KMS-11 (cell line): ENCODE measurements at regions not wholly inside any gene's neighbourhood (a gene's known extent, or its start where the extent isn't known, plus 50 kb on each side); places are given as distances from the start of the nearest gene placed in this dataset.

Source experiments
- H2AFZ ChIP-seq: fragments of 200-600 bp; sonication (generic); 2 replicates; pipeline ENCODE4 v1.6.1; 2016; ENCODE audit warnings: antibody characterized with exemption, mixed run types, low read depth
- H3K27ac ChIP-seq: fragments of 200-600 bp; sonication (generic); 2 replicates; pipeline ENCODE4 v1.6.1; 2016; ENCODE audit warnings: mild to moderate bottlenecking, mixed run types
- H3K27me3 ChIP-seq: fragments of 200-600 bp; sonication (generic); 2 replicates; pipeline ENCODE4 v1.6.1; 2017; ENCODE audit warnings: mild to moderate bottlenecking, low read depth, mixed run types, moderate library complexity; ENCODE audit not compliant: insufficient read depth
- H3K36me3 ChIP-seq: fragments of 200-600 bp; sonication (generic); 2 replicates; pipeline ENCODE4 v1.6.1; 2017; ENCODE audit warnings: mild to moderate bottlenecking, mixed run types; ENCODE audit not compliant: insufficient read depth
- H3K4me1 ChIP-seq: fragments of 200-600 bp; sonication (generic); 2 replicates; pipeline ENCODE4 v1.6.1; 2016; ENCODE audit warnings: mild to moderate bottlenecking, low read depth, mixed run types; ENCODE audit not compliant: poor library complexity, severe bottlenecking
- H3K4me2 ChIP-seq: fragments of 200-600 bp; sonication (generic); 2 replicates; pipeline ENCODE4 v1.7.0; 2016; ENCODE audit warnings: mild to moderate bottlenecking, mixed run types
- H3K4me3 ChIP-seq: fragments of 200-600 bp; sonication (generic); IDR thresholded peaks from 2 replicates; pipeline ENCODE4 v1.6.1; 2017; ENCODE audit warnings: low read depth, low read length, mixed read lengths; ENCODE audit not compliant: insufficient read depth
- H3K79me2 ChIP-seq: fragments of 200-600 bp; sonication (generic); 2 replicates; pipeline ENCODE4 v1.6.1; 2016; ENCODE audit warnings: low read depth, mixed run types; ENCODE audit not compliant: insufficient read depth
- H3K9ac ChIP-seq: fragments of 200-600 bp; sonication (generic); 2 replicates; pipeline ENCODE4 v1.6.1; 2016; ENCODE audit warnings: mild to moderate bottlenecking, mixed run types
- H4K20me1 ChIP-seq: fragments of 200-600 bp; sonication (generic); 2 replicates; pipeline ENCODE4 v1.6.1; 2016; ENCODE audit warnings: mild to moderate bottlenecking, mixed run types; ENCODE audit not compliant: insufficient read depth
- CTCF ChIP-seq: fragments of 200-600 bp; sonication (generic); conservative IDR thresholded peaks from 2 replicates; pipeline ENCODE4 v1.6.1; 2017; ENCODE audit warnings: low read depth, mild to moderate bottlenecking, antibody characterized with exemption, low read length, moderate library complexity, mixed read lengths

DNA sequence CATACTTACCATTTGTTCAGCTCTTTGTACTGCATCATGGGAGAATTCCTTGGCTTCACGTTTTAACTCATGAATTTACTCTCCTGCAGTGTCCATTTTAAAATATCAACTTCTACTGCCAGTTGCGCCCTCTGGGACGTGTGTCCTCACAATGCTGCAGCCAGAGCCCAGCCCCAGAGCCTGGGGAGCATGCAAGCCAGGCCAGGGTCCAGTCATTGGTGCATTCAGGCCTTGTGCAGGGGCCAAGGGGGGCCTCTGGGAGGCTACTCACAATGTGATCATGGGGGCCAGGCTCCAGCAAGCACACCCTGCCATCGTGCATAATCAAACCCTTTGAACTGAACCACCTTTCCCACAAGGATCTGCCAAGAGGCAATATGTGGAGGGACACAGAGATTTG, 105.6 kb upstream of the CCDC112 start:
- no peak overlapping the region for H3K9ac ChIP-seq
- H4K20me1 ChIP-seq: no peaks in the 10 kb centered on the region
- H3K27me3 ChIP-seq: no peaks in the 10 kb centered on the region
- no peak overlapping the region for H3K27ac ChIP-seq
- TF ChIP-seq CTCF: no peak
- no peak overlapping the region for H3K4me2 ChIP-seq
- no peaks in the 10 kb centered on the region for H3K4me1 ChIP-seq
- no peak overlapping the region for H2AFZ ChIP-seq
- no peak overlapping the region for H3K4me3 ChIP-seq
- H3K79me2 ChIP-seq: no peaks in the 10 kb centered on the region
- no peaks in the 10 kb centered on the region for H3K36me3 ChIP-seq

DNA sequence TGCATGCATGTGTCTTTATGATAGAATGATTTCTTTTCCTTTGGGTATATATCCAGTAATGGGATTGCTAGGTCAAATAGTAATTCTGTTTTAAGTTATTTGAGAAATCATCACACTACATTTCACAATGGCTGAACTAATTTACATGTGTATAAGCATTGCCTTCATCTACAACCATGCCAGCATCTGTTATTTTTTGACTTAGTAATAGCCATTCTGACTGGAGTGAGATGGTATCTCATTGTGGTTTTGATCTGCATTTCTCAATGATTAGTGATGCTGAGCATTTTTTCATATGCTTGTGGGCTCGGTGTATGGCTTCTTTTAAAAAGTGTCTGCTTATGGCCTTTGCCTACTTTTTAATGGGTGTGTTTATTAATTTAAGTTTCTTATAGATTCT, 102.3 kb upstream of the CCDC112 start:
- no peak overlapping the region for H3K27ac ChIP-seq
- no peak overlapping the region for H3K4me3 ChIP-seq
- no peaks in the 10 kb centered on the region for H4K20me1 ChIP-seq
- no peaks in the 10 kb centered on the region for H3K79me2 ChIP-seq
- H2AFZ ChIP-seq: no peak overlapping the region
- H3K4me1 ChIP-seq: no peaks in the 10 kb centered on the region
- H3K27me3 ChIP-seq: no peaks in the 10 kb centered on the region
- H3K9ac ChIP-seq: no peak overlapping the region
- TF ChIP-seq CTCF: no peak
- H3K36me3 ChIP-seq: no peaks in the 10 kb centered on the region
- no peak overlapping the region for H3K4me2 ChIP-seq

GRCh38 chr5:115396688-115397087, 100.2 kb upstream of the CCDC112 start:
- Histone ChIP-seq H3K79me2 (no peaks in the 10 kb centered on the region), H3K4me2 (no peak overlapping the region), H4K20me1 (no peaks in the 10 kb centered on the region), H3K27ac (no peak overlapping the region), H3K27me3 (no peaks in the 10 kb centered on the region), H3K4me1 (no peaks in the 10 kb centered on the region), H3K4me3 (no peak overlapping the region), H3K9ac (no peak overlapping the region), H3K36me3 (no peaks in the 10 kb centered on the region), H2AFZ (no peak overlapping the region)
- TF ChIP-seq CTCF: no peak

DNA sequence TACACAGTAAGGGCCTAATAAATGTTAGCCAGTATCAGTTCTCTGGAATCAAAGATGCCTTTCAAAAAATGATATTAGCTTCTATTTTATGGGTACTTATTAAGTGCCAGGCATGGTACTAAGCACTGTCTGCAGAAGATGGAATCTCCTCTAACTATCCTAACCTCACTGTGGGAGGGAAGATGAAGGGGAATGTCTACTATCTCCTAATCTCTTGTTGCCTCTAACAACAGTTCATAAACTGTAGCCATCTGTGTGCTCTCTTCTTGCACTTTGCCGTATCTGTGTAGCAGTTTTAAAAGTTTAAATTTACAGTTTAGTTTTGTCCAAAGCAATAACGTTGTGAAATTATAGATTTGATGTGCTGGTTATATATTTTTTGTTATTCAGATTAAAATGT, 99.6 kb upstream of the CCDC112 start:
- Histone ChIP-seq H2AFZ (no peak overlapping the region), H3K79me2 (no peaks in the 10 kb centered on the region), H3K4me3 (no peak overlapping the region), H3K27me3 (no peaks in the 10 kb centered on the region), H3K27ac (no peak overlapping the region), H3K9ac (no peak overlapping the region), H3K36me3 (no peaks in the 10 kb centered on the region), H3K4me2 (no peak overlapping the region), H3K4me1 (no peaks in the 10 kb centered on the region), H4K20me1 (no peaks in the 10 kb centered on the region)
- TF ChIP-seq CTCF: no peak

DNA sequence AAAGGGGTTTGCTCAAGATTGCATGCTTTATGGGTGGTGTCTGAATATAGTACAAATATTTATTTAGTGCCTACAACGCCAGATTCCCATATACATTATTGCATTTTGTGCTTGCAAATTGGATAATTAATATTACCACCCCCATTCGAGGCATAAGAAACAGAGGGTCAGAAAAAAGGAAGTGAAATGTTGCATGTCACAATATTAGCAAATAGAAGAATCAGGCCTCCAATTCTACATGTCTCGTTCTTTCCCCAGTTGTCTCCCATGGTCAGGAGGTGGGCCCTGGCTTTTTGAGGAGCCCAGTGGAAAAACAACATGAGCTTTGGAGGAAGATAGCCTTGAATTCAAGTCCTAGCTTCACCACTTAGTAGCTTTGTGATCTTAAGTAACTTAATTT, 98.1 kb upstream of the CCDC112 start:
- Histone ChIP-seq H3K4me2 (no peak overlapping the region), H3K79me2 (no peaks in the 10 kb centered on the region), H3K4me1 (no peaks in the 10 kb centered on the region)

More for the DNA sequence above, 98.1 kb upstream of the CCDC112 start:
- no peaks in the 10 kb centered on the region for H3K27me3 ChIP-seq
- H3K9ac ChIP-seq: no peak overlapping the region
- H3K36me3 ChIP-seq: no peaks in the 10 kb centered on the region
- no peak overlapping the region for H3K27ac ChIP-seq
- no peak overlapping the region for H3K4me3 ChIP-seq
- no peak for TF ChIP-seq CTCF
- no peaks in the 10 kb centered on the region for H4K20me1 ChIP-seq
- H2AFZ ChIP-seq: no peak overlapping the region
